ENCODE measurements at regions not wholly inside any gene's neighbourhood (a gene's known extent, or its start where the extent isn't known, plus 50 kb on each side); places are given as distances from the start of the nearest gene placed in this dataset.

- Histone ChIP-seq H3K9ac (no peak overlapping the region), H3K27me3 (no peaks in the 10 kb centered on the region), H3K4me2 (no peak overlapping the region), H3K36me3 (no peaks in the 10 kb centered on the region), H3K27ac (no peak overlapping the region), H4K20me1 (no peaks in the 10 kb centered on the region), H3K9me3 (replicated peaks in 1 of 11) (no peaks in the 10 kb centered on the region), H3K4me1 (no peaks in the 10 kb centered on the region), H3K4me3 (no peak overlapping the region)
- TF ChIP-seq Cebpa-rat (IDR thresholded peaks at IDR 0.05): no peak
Measured at GRCh38 chr6:165025040-165025439, 284.4 kb downstream of the C6orf118 start.

GRCh38 chr6:165019681-165020080 is 289.7 kb downstream of the C6orf118 start:
- no peak for TF ChIP-seq Cebpa-rat (IDR thresholded peaks at IDR 0.05)
- no peak overlapping the region for H3K4me2 ChIP-seq
- H3K9ac ChIP-seq: no peak overlapping the region
- no peaks in the 10 kb centered on the region for H4K20me1 ChIP-seq
- no peaks in the 10 kb centered on the region for H3K4me1 ChIP-seq
- no peaks in the 10 kb centered on the region for H3K9me3 ChIP-seq (replicated peaks in 1 of 11)
- no peaks in the 10 kb centered on the region for H3K36me3 ChIP-seq
- H3K4me3 ChIP-seq: no peak overlapping the region
- no peaks in the 10 kb centered on the region for H3K27me3 ChIP-seq
- H3K27ac ChIP-seq: no peak overlapping the region

DNA sequence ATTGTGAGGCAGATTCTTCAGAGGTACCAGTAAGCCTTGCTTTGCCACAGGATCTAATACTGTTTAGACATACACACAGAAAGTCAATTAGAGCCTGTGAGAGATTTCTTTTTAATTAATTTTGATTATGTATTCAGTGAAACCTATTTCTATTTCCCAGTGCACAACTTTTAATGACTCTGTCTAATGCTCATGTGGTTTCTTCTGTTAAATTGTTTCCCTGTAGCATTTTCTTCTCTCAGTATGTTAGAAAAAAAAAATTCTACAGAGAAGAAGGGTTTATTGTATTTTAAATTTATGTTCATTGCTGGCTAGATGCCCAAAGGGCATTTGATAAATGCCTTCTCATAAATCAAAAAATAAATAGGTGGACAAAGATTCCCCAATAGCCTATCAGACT is 293.7 kb downstream of the C6orf118 start:
- Histone ChIP-seq H3K27ac (no peak overlapping the region), H4K20me1 (no peaks in the 10 kb centered on the region), H3K36me3 (no peaks in the 10 kb centered on the region), H3K9ac (no peak overlapping the region), H3K9me3 (replicated peaks in 1 of 11) (no peaks in the 10 kb centered on the region), H3K4me3 (no peak overlapping the region), H3K4me2 (no peak overlapping the region), H3K27me3 (no peaks in the 10 kb centered on the region), H3K4me1 (no peaks in the 10 kb centered on the region)
- no peak for TF ChIP-seq Cebpa-rat (IDR thresholded peaks at IDR 0.05)

GRCh38 chr6:165013701-165014100 is 295.7 kb downstream of the C6orf118 start:
- H3K36me3 ChIP-seq: no peaks in the 10 kb centered on the region
- no peak overlapping the region for H3K4me2 ChIP-seq
- no peak overlapping the region for H3K27ac ChIP-seq
- H3K9me3 ChIP-seq (replicated peaks in 1 of 11): no peaks in the 10 kb centered on the region
- H3K4me3 ChIP-seq: no peak overlapping the region
- TF ChIP-seq Cebpa-rat (IDR thresholded peaks at IDR 0.05): no peak
- H3K4me1 ChIP-seq: no peaks in the 10 kb centered on the region
- no peaks in the 10 kb centered on the region for H3K27me3 ChIP-seq
- no peaks in the 10 kb centered on the region for H4K20me1 ChIP-seq
- H3K9ac ChIP-seq: no peak overlapping the region

DNA sequence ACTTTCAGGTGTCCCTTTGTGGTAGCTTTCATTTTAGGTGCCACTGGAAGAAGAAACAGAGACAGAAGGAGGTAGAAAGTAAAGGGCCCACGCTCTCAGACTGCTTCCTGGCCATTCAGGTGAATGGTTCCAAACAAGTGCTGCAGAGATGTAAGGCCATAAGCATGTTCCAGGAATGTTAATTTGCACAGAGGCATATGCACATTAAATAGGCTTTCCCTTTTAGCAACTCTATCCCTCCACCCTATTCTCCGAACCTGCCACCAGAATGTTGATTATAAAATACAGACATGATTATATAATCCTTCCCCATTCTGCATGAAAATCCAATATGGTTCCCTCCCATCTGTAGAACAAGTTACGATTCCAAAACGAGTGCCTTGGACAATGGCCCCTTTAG is 297.2 kb downstream of the C6orf118 start:
- H3K4me2 ChIP-seq: no peak overlapping the region
- no peaks in the 10 kb centered on the region for H3K36me3 ChIP-seq
- H3K9ac ChIP-seq: no peak overlapping the region
- no peak overlapping the region for H3K4me3 ChIP-seq
- no peaks in the 10 kb centered on the region for H4K20me1 ChIP-seq
- TF ChIP-seq Cebpa-rat (IDR thresholded peaks at IDR 0.05): no peak
- H3K4me1 ChIP-seq: no peaks in the 10 kb centered on the region
- H3K27ac ChIP-seq: no peak overlapping the region
- H3K27me3 ChIP-seq: no peaks in the 10 kb centered on the region
- H3K9me3 ChIP-seq (replicated peaks in 1 of 11): no peaks in the 10 kb centered on the region

DNA sequence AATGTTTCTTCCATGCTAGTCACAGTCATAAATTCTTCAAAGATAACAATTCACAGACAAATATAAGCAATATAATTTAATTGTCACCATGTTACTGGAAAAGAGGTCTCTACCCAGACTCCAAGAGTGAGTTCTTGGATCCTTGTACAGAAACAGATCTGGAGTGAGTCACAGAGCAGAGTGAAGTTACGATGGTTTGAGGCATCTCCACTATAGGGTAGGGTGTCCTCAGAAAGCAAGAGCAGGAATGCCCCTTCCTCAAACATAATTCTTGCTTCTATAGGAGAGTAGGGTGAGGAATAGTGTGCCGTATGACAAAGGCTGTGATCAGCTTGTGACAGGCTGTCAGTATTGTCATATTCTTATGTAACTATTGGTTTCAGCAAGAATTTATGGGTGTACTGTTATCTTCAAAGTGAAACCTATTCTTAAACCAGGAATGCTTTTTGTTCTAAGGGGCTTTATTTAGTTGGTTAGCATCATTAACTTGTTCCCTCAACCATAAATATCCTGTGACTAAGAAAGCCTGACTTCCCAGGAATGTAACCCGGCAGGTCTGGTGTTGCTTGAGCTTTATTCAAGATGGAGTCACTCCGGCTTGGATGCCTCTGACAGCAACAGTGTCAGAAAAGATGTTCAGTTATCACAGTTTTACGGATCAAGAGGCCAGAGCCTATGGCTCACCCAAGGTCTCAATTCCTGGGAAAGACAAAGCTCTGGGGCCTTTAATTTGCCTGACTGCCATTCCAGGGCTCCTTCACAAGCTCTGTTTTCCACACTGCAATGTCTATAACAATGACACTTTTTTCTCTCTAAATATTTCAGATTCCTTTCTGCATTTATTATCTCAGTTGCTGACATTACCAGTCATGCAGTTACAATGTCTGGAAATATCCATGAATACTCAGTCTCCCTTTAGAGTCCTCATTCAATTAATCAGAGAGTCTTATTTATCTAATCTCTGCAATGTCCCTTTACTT is 298.6 kb downstream of the C6orf118 start:
- no peak overlapping the region for H3K9ac ChIP-seq
- no peaks in the 10 kb centered on the region for H3K4me1 ChIP-seq
- no peaks in the 10 kb centered on the region for H3K36me3 ChIP-seq
- H3K27me3 ChIP-seq: no peaks in the 10 kb centered on the region
- H3K4me2 ChIP-seq: no peak overlapping the region
- no peak for TF ChIP-seq Cebpa-rat (IDR thresholded peaks at IDR 0.05)
- no peak overlapping the region for H3K4me3 ChIP-seq
- H4K20me1 ChIP-seq: no peaks in the 10 kb centered on the region
- no peak overlapping the region for H3K27ac ChIP-seq
- no peaks in the 10 kb centered on the region for H3K9me3 ChIP-seq (replicated peaks in 1 of 11)

DNA sequence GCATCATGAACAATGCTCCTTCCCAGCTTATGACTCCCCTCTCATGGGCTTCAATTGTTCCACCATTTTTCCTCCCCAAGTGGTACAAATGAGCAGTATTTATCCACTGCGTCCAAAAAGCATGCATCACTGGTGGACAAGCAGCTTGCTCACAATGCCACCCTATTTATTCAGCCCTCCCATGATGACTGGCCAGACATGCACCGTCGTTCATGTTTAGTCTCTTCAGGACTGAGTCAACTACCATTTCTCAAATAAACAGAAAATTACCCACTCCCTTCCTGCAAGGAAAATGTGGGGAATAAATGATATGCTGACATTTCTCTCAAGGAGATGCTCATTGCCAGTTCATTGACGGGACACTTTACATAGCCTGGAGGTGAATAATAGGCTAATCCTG is 300.4 kb downstream of the C6orf118 start:
- Histone ChIP-seq H3K4me2 (no peak overlapping the region), H4K20me1 (no peaks in the 10 kb centered on the region), H3K4me3 (no peak overlapping the region), H3K27me3 (no peaks in the 10 kb centered on the region), H3K36me3 (no peaks in the 10 kb centered on the region), H3K9me3 (replicated peaks in 1 of 11) (no peaks in the 10 kb centered on the region), H3K27ac (no peak overlapping the region), H3K9ac (no peak overlapping the region), H3K4me1 (no peaks in the 10 kb centered on the region)
- no peak for TF ChIP-seq Cebpa-rat (IDR thresholded peaks at IDR 0.05)

GRCh38 chr6:165002866-165003265 is 306.5 kb downstream of the C6orf118 start:
- H3K9ac ChIP-seq: no peak overlapping the region
- H3K4me2 ChIP-seq: no peak overlapping the region
- peaks cover 9 to 19% (median 13%) of the 10 kb centered on the region in 11 experiments for H3K9me3 ChIP-seq (replicated peaks in 1 of 11)
- H3K27ac ChIP-seq: no peak overlapping the region
- no peaks in the 10 kb centered on the region for H3K4me1 ChIP-seq
- no peaks in the 10 kb centered on the region for H3K27me3 ChIP-seq
- H4K20me1 ChIP-seq: no peaks in the 10 kb centered on the region
- H3K36me3 ChIP-seq: no peaks in the 10 kb centered on the region
- H3K4me3 ChIP-seq: no peak overlapping the region
- no peak for TF ChIP-seq Cebpa-rat (IDR thresholded peaks at IDR 0.05)

GRCh38 chr6:165002358-165002757 is 307.0 kb downstream of the C6orf118 start:
- Histone ChIP-seq H3K4me1 (no peaks in the 10 kb centered on the region), H3K36me3 (no peaks in the 10 kb centered on the region), H4K20me1 (no peaks in the 10 kb centered on the region), H3K9me3 (replicated peaks in 1 of 11) (peaks cover 9 to 19% (median 13%) of the 10 kb centered on the region in 11 experiments), H3K4me2 (no peak overlapping the region), H3K27ac (no peak overlapping the region), H3K27me3 (no peaks in the 10 kb centered on the region), H3K4me3 (no peak overlapping the region), H3K9ac (no peak overlapping the region)
- no peak for TF ChIP-seq Cebpa-rat (IDR thresholded peaks at IDR 0.05)

DNA sequence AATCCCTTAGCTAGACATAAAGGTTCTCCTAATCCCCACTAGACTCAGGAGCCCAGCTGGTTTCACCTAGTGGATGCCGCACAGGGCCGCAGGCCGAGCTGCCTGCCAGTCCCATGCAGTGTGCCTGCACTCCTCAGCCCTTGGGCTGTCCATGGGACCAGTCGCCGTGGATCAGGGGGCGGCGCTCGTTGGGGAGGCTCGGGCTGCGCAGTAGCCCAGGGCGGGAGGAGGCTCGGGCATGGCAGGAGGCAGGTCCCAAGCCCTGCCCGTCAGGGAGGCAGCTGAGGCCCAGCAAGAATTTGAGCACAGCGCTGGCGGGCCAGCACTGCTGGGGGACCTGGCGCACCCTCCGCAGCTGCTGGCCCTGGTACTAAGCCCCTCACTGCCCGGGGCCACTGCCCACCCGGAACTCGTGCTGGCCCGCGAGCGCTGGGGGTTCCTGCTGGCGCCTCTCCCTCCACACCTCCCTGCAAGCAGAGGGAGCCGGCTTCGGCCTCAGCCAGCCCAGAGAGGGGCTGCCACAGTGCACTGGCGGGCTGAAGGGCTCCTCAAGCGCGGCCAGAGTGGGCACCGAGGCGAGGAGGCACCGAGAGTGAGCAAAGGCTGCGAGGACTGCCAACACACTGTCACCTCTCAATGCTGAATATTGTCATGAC is 307.8 kb downstream of the C6orf118 start:
- Histone ChIP-seq H3K4me2 (no peak overlapping the region), H3K4me3 (no peak overlapping the region), H3K27ac (no peak overlapping the region), H4K20me1 (no peaks in the 10 kb centered on the region), H3K27me3 (no peaks in the 10 kb centered on the region), H3K36me3 (no peaks in the 10 kb centered on the region), H3K9me3 (replicated peaks in 1 of 11) (peaks cover 9 to 19% (median 13%) of the 10 kb centered on the region in 11 experiments), H3K9ac (no peak overlapping the region), H3K4me1 (no peaks in the 10 kb centered on the region)
- TF ChIP-seq Cebpa-rat (IDR thresholded peaks at IDR 0.05): no peak

Measured in BLaER1 treated with 17β-estradiol and CSF1 and Interleukin-3, amounts not matched to agents 10 nM and 100 nM (cell line).